ENCODE measurements at regions not wholly inside any gene's neighbourhood (a gene's known extent, or its start where the extent isn't known, plus 50 kb on each side); places are given as distances from the start of the nearest gene placed in this dataset.
"Not testable (repeated sequence)": the region's sequence is repeated elsewhere in the genome, so short reads cannot be mapped to it uniquely, and the experiment has no call there.

DNA sequence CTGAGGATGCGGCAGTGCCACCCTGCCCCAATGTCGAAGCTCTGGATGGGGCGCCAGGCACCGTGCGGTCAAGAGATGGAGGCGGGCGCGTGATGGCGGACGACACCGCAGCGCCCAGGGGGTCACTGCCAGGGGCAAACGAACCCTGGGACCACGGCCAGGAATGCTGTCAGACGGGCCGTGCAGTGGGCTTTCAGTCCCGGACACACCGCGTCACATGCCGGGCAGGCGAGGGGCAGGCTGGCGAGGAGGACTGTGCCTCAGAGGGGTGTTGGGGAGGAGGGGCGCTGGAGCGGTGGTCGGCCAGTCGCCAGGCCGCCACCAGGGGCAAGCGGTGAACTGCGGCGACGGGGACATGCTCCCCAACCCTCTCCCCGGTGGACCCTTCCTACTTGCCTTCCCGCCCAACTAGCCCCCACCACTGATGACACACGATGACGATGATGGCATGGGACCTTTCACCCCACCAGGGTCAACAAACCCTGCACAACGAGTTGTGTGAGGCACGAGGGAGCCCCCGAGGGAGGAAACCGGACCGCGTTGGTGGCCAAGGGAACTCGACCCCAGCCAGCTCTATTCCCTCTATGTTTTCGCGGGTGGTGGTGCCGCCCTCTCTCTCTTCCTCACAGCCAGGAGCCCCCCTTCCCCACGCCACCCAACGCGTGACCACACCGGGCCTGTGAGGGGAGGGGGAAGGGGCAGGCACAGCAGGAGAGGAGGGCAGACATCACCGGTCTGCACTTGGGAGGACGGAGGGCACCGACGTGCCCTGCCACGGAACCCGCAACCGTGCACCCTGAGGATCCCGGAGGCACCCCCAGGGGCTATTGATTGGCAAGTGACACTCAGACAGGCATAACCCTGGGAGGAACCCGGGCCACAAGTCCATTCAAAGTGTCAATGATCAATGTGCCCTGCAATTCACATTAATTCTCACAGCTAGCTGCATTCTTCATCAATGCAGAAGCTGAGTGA lies 1960.9 kb upstream of the DEFB115 start:
- no peak for DNase-seq

DNA sequence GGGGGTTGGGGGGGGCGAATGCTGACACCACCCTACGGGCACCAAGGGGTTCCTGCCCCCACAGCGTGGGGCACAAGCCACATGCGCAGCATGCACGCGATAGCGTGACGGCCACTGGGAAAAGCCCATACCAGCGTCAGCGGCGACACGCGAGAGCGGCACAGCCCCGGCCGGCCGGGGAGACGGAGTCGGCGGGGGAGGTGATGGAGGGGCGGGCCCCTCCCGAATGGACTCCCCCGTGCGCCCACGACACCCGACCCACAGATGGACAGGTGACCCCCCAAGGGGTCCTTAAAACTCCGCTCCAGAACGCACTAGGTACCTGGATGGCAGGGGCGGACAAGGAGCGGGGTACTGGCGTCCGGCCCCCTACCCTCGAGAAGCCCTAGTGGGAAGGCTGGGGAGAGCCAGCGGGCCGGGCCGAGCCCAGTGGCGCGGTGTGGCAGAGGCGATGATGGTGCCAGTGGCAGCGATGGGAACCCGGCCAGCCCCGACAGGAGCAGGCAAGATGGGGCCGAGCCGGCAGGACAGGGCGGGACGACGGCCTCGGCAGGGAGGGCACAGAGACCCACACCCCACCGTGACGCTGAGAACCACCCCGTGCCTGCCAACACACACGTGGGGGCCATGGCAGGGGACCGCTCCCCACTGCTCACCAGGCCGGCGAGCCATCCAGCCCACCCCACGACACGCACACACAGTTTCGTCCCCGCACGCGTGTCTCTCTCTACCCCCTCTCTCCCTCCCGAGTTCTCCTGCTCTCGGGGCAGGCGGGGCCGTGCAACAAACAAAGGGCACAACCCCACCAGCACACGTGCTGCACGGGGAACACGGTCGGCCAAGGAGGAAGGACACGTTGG lies 1959.8 kb upstream of the DEFB115 start:
- DNase-seq: no peak

DNA sequence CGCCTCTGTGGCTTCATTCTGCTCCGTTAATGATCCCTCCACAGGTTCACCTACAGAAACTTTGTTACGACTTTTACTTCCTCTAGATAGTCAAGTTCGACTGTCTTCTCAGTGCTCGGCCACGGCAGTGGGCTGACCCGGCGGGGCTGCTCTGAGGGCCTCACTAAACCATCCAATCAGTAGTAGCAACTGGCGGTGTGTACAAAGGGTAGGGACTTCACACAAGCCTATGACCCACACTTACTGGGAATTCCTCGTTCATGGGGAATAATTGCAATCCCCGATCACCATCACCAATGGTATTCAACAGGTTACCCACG lies 1959.2 kb upstream of the DEFB115 start:
- DNase-seq: no peak

DNA sequence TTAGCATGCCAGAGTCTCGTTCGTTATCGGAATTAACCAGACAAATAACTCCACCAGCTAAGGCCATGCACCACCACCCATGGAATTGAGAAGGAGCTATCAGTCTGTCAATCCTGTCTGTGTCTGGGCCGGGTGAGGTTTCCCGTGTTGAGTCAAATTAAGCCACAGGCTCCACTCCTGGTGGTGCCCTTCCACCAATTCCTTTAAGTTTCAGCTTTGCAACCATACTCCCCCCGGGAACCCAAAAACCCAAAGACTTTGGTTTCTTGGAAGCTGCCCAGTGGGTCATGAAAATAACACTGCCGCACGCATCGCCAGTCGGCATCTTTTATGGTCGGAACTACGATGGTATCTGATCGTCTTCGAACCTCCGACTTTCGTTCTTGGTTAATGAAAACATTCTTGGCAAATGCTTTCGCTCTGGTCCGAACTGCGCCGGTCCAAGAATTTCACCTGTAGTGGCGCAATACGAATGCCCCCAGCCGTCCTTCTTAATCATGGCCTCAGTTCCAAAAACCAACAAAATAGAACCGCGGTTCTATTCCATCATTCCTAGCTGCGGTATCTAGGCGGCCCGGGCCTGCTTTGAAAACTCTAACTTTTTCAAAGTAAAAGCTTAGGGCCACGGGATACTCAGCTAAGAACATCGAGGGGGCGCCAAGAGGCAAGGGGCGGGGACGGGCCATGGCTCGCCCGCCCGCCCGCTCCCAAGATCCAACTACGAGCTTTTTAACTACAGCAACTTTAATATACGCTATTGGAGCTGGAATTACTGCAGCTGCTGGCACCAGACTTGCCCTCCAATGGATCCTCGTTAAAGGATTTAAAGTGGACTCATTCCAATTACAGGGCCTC lies 1958.5 kb upstream of the DEFB115 start:
- no peak for DNase-seq

DNA sequence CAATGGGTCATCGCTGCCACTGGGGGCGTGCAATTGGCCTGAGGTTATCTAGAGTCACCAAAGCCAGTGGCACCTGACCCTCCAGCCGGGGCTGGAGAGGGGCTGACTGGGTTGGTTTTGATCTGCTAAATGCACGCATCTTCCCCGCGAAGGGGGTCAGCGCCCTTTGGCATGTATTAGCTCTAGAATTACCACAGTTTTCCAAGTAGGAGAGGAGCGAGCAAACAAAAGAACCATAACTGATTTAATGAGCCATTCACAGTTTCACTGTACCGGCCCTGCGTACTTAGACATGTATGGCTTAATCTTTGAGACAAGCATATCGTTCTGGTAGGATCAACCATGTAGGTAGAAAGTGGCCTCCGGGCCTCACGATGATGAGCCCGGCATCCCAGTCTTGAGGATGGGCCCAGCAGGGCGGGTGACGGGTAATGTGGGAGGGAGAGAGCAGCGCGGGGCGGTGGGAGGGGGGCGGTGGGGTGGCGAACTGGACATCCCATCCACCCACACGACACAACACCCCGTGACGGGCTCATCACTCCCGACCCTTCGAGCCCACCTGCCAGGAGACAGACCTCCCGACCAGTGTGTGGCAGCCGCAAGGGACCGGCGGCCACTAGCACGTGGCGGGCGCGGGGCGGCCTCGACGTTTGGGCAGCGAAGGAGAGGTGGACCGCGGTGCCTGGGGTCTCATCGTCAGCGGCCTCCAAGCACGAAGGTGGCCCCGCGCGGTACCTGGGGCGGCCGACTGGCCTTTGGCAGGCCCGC lies 1957.5 kb upstream of the DEFB115 start:
- DNase-seq: no peak

DNA sequence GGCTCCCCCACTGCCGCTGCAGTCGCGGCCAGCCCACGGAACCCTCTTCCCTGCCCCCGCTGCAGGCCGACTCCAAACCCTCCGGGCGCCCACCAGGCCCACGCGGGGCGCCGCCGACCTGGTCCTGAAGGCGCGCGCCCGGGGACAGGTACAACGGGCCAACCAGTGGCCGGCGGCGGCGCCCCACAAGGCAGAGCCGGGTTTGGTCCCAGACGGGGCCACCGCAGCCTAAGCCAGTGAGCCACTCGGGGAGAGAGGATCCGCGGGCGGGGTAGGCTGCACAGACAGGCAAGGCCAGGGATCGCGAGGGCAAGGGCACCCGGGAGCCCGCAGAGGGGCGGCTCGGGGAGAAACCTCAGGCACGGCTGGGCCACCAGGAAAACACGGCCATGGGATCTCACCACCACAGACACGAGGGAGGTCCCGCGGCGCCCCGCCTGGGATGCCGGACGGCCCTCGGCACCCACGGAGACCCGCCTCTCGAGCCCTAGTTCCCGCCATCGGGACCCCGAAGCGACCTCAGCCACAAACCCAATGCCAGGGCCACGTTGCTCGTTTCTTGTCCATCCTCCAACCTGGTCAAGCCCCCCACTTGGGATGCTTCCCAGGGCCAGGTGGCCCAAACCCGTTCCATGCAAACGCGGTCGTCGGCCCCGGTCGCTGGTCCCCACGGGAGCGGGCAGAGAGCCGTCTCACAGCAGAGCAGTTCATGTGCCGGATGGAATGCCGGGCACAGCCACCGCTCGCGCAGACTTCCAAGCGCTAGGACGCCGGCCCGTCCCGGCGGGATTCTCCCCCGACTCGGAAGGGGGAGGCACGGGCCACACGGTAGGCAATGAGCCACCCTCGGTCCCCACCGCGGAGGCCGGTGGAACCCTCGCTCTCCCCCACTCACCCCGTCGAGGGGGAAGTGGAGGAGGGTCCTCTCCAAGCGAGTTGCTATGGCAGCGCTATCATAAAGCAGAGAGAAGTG lies 1956.6 kb upstream of the DEFB115 start:
- DNase-seq: no peak

DNA sequence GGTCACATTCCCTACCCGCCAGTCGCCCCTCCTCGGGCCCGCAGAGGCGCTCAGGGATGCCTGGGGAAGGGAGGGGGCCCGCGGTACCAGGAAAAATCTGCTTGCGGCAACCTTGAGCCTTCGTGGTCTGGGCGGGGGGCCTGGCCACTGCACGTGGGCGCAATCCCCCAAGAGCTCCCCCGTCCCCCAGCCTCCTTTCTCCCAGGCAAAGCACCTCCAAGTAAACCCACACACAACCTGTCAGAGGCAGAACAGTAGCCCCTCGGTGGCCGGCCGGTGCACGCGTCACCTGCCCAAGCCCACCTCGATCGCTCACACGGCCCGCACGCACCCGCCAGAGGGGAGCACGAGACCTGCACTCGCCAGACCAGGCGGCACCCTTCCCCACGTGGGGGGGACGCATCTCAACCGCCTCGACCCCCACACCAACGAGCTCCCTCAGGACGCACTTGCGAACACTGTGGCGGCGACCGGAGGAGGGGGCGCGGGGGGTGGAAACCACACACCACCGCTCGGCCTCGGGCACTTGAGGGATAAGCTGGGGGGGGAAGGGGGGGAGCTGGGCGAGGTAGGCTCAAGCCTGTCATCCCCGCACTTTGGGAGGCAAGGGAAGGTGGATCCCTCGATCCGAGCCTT lies 1955.7 kb upstream of the DEFB115 start:
- DNase-seq: no peak

DNA sequence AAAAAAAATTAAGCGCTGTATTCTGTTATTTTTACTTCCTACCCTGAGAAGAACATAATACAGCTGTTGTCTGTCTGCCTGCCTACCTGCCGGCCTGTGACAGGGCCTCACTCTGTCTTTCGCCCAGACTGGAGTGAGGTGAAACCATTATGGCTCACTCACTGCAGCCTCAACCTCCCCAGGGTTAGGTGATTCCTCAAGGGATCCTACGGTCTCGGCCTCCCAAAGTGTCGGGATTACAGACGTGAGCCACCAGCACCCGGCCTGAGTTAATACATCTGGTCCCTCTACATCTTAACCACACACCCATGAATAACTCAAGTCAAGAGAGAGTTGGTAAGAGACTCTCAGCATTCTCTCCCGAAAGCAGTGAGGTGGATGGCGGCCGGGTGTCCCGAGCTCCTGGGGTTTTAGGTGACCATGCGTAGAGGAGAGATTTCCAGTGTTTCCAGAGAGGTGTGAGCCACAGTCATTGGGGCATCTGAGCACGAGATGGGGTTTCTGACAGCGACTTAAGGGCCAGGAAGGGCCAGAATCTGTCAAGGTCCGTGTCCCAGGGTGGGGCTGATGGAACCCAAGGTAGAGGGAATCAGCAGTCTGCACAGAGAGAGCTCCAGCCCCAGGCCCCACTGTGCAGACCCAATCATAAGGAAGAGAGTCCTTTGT lies 1954.4 kb upstream of the DEFB115 start:
- DNase-seq: no peak

DNA sequence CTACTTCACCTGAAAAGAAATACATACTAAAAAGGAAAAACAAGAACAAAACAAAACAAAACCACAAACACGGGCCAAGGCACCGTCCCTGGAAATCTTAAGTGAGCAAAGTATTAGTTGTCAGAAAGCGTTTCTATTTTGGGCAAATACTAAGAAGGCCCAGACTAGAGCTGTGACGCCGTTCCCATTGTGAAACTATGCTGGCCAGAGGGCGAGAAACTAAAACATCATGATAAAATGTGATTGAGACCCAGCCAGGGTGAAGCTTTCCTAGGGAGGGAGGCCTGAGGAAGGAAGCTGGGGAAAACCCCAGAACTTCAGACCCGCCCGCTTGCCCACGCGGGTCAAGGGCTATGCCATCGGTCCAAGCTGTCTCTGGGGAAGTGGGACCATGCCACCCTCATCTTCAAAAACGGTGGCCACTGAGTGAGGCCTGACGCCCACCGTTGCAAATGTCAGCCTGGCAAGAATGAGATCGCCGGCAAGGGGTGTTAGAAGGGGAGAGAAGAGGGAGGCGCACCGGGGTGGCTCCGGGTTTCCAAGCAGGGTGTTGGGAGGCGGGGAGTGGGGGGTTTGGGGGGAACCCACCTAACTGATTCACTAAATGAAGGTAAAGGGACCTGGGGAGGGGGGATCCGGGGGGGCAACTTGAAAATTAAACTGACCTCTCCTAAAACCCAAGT lies 1950.9 kb upstream of the DEFB115 start:
- DNase-seq: no peak

DNA sequence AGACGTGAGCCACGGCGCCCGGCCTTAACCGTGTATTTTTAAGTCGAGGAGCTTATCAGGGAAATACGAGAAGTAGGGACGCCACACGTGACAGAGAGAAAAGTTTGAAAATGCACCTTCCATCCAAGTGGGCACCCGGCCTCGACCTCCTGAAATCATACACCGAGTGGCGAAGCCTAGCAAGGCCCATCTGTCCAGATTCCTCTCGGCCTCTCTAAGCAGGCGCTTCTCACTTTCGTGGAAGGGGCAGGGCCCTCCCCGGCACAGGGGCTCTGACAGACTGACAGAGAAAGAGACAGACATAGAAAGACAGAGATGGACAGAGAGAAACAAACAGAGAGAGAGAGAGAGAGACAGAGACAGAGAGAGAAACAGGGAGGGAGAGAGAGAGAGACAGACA lies 1950.0 kb upstream of the DEFB115 start:
- DNase-seq: not testable (repeated sequence)

DNA sequence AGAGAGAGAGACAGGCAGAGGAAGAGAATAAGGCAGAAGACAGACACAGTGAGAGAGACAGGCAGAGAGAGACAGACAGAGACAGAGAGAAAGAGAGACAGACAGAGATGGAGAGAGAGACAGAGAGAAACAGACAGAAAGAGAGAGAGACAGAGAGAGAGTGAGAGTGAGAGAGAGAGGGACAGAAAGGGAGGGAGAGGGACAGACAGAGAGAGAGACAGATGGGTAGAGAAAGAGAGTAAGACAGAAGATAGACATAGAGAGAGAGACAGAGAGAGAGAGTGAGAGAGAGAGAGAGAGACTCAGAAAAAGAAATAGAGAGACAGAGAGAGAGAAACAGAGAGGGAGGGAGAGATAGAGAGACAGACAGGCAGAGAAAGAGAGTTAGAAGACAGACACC lies 1948.5 kb upstream of the DEFB115 start:
- not testable (repeated sequence) for DNase-seq

DNA sequence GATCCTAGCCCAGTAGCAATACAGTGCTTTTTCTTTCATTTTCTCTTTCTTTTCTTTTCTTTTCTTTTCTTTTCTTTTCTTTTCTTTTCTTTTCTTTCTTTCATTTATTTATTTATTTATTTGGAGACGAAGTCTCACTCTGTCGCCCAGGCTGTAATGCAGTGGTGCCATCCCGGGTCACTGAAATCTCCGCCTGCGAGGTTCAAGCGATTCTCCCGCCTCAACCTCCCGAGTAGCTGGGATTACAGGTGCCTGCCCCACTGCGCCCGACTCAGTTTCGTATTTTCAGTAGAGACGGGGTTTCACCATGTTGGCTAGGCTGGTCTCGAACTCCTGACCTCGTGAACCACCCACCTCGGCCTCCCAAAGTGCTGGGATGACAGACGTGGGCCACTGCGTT lies 1948.0 kb upstream of the DEFB115 start:
- not testable (repeated sequence) for DNase-seq

DNA sequence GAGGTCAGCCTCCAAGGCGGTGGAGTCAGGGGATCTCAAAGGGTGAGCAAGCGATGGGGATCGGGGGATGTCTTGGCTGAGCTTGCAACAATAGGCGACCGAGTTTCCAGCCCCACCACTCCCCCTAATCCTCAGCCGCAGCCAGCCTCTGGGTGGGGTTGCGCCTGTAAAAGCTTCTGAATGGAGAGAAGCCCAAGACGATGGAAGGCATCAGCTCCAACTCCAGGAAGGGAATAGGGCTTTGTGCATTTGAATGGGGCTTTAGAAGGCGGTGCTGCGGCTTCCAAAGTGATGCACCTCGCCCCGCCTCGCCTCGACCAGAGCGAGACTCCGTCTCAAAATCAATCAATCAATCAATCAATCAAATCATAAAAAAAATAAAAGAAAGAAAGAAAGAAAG lies 1946.4 kb upstream of the DEFB115 start:
- DNase-seq: not testable (repeated sequence)

DNA sequence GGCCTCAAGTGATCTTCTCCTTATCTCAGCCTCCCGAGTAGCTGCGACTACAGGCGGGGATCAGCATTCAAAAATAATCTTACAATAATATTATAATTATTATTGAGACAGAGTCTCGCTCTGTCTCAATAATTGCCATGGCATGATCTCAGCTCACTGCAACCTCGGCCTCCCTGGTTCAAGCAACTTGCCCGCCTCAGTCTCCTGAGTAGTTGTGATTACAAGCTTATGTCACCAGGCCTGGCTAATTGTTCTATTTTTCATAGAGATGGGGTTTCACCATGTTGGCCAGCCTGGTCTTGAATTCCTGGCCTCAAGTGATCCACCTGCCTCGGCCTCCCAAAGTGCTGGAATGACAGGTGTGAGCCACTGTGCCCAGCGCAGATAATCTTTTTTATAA lies 1944.8 kb upstream of the DEFB115 start:
- not testable (repeated sequence) for DNase-seq

DNA sequence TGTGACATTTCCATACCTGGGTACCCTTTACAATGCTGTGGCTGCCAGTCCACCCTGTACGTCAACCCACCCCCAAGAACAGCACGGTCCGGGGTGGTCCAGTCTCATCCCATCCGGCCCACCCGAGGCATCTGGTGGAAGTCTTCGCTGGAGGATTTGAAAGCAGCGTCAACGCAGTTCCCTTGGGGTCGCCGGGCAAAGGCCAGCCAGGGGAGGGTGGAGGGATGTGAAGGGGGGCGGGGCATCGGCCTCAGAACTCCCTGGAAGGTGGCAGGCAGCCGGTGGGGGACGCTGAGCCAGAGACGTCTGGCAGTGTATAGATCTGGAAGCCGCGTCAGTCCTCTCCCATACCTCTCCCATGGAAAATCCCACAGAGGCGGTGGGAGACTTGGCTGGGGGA lies 1944.0 kb upstream of the DEFB115 start:
- DNase-seq: no peak

DNA sequence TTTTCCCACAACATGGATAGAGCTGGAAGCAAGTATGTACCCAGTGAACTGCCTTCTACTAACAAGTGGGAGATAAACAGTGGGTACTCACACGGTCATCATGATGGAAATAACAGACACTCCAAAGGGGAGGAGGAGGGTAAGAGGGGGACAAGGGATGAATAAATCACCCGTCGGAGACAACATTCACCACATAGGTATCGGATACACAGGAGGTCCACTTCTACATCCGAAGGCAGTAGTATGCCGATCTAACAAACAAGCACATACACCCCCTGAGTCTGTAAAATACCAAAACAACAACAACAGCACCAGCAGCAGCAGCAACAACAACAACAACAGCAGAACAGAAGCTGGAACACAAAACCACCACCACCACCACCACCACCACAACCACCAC lies 1943.2 kb upstream of the DEFB115 start:
- DNase-seq: no peak

DNA sequence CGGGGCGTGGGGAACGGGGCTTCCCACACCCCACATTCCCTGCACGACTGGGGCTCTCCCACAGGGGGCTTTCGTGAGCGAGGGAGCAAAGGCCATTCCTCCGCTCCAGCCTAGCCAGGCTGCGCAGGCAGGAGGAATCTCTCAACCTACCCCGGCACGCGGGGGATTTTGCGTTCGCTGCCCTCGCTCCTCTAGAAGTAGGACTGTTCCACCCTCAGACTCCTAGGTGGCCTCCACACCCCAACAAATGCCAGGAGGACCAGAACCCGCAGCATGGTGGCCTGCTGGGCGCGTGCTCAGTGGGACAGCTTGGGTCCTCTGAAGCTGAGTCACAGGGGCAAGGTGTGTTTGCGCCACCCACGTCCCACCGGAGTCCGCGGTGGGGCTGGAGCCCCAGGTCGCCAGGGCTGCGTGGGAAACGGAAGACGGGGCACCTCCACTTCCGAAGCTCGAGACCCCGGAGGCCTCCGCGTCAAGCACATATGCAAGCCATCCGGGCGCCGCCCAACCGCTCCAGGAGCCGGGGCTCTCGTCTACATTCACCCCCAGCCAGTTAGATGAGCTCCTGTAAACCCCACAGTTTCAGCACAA lies 1938.5 kb upstream of the DEFB115 start:
- no peak for DNase-seq

DNA sequence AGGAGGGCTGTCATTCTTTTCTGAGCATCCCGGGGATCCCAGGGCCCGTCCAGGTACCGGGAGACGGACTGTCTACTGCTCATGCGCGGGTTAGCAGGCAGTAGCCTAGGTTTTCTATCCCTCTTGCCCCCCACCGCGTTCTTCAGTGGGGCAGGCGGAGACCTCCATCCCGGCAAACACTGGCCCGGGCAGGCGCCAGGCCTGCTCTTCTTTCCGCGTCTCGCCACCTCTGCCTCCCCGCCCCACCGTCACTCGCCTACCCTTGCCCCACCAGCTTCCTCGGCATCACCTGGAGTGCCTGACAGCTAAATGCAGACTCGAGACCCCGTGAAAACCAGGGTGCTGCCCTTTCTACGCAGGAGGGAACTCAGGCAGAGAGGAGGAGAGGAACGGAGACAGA lies 1937.7 kb upstream of the DEFB115 start:
- DNase-seq: no peak

Data from stimulated activated CD4-positive, alpha-beta T cell treated with anti-CD3 and anti-CD28 coated beads, Interleukin-12 subunit alpha, Interleukin-12 subunit beta, amount 100 ng/mL, for 4 hours (primary cell).